ENCODE measurements at regions not wholly inside any gene's neighbourhood (a gene's known extent, or its start where the extent isn't known, plus 50 kb on each side); places are given as distances from the start of the nearest gene placed in this dataset.

- H3K4me3 ChIP-seq, result no peak overlapping the region
- POLR2A ChIA-PET, result no interaction called here
- FAIRE-seq, result no peak
- DNase-seq (ENCODE audit: low read depth in 1 of 2, low spot score in 1 of 2), result no peak
- ATAC-seq, result no peak
- no peak overlapping the region for H3K4me2 ChIP-seq
- peaks cover 11% of the 10 kb centered on the region; the same call in 1 of the 3 replicates for H3K9me3 ChIP-seq
- CTCF ChIA-PET, result no interaction called here
- no peak for TF ChIP-seq RNF2 (IDR thresholded peaks at IDR 0.05; ENCODE audit: borderline replicate concordance, low read depth)
- no peak for TF ChIP-seq CTCF (IDR thresholded peaks at IDR 0.05)
- no peak for TF ChIP-seq REST (IDR thresholded peaks at IDR 0.05)
- no peak for TF ChIP-seq CBX8 (IDR thresholded peaks at IDR 0.05)
- TF ChIP-seq RAD21 (conservative IDR thresholded peaks at IDR 0.05 in 1 of 2, IDR thresholded peaks at IDR 0.05 in 1 of 2), result no peak
- no peak for TF ChIP-seq ELK1 (IDR thresholded peaks at IDR 0.05; ENCODE audit: low read depth, low read length)
- no peak for TF ChIP-seq EHMT2 (IDR thresholded peaks at IDR 0.05; ENCODE audit: low read depth)
- TF ChIP-seq JUNB (IDR thresholded peaks at IDR 0.05), result no peak
- no peak for TF ChIP-seq PHF8 (IDR thresholded peaks at IDR 0.05; ENCODE audit: borderline replicate concordance, low read depth)
- TF ChIP-seq TP53 (CRISPR knock-in tag; IDR thresholded peaks at IDR 0.05), result no peak
- no peak for TF ChIP-seq NFE2L2 (conservative IDR thresholded peaks at IDR 0.05; ENCODE audit: low read length)
- TF ChIP-seq MYC (IDR thresholded peaks at IDR 0.05; ENCODE audit: borderline replicate concordance, low read length), result no peak
- TF ChIP-seq POLR2AphosphoS2 (conservative IDR thresholded peaks at IDR 0.05; ENCODE audit: low read length), result no peak
- TF ChIP-seq ESRRA (IDR thresholded peaks at IDR 0.05; ENCODE audit: borderline replicate concordance, low read length), result no peak
- TF ChIP-seq NR3C1 (IDR thresholded peaks at IDR 0.05), result no peak
- TF ChIP-seq KDM5A (IDR thresholded peaks at IDR 0.05), result no peak
- no peak for TF ChIP-seq SMC3 (IDR thresholded peaks at IDR 0.05)
- TF ChIP-seq JUN (IDR thresholded peaks at IDR 0.05), result no peak
- TF ChIP-seq HEYL (CRISPR knock-in tag; IDR thresholded peaks at IDR 0.05), result no peak
- no peak for TF ChIP-seq EHF (CRISPR knock-in tag; IDR thresholded peaks at IDR 0.05)
- H3K27ac ChIP-seq, result no peak overlapping the region
- H3K4me1 ChIP-seq, result no peaks in the 10 kb centered on the region
Observed at GRCh38 chr5:155676967-155677366, 650.0 kb upstream of the SGCD start.

GRCh38 chr5:155678371-155678770, 648.6 kb upstream of the SGCD start:
- no peak for TF ChIP-seq ZNF302 (CRISPR knock-in tag; IDR thresholded peaks at IDR 0.05)
- no peak for TF ChIP-seq NFE2L2 (conservative IDR thresholded peaks at IDR 0.05; ENCODE audit: low read length)
- TF ChIP-seq SMC3 (IDR thresholded peaks at IDR 0.05), result no peak
- TF ChIP-seq BHLHE40 (IDR thresholded peaks at IDR 0.05; ENCODE audit: low read depth, low read length), result no peak
- TF ChIP-seq ZSCAN20 (CRISPR knock-in tag; IDR thresholded peaks at IDR 0.05), result no peak
- TF ChIP-seq MAX (IDR thresholded peaks at IDR 0.05), result no peak
- no peak for TF ChIP-seq CHD4 (IDR thresholded peaks at IDR 0.05; ENCODE audit: borderline replicate concordance)
- no peak for TF ChIP-seq E2F6 (IDR thresholded peaks at IDR 0.05; ENCODE audit: borderline replicate concordance, low read depth)
- TF ChIP-seq POLR2AphosphoS2 (conservative IDR thresholded peaks at IDR 0.05; ENCODE audit: low read length), result no peak
- TF ChIP-seq SREBF2 (IDR thresholded peaks at IDR 0.05), result no peak
- no peak for TF ChIP-seq ELK1 (IDR thresholded peaks at IDR 0.05; ENCODE audit: low read depth, low read length)
- no peak for TF ChIP-seq TFCP2L1 (CRISPR knock-in tag; IDR thresholded peaks at IDR 0.05)
- TF ChIP-seq RFX5 (IDR thresholded peaks at IDR 0.05), result no peak
- no peak for TF ChIP-seq CBX8 (IDR thresholded peaks at IDR 0.05)
- TF ChIP-seq PHF8 (IDR thresholded peaks at IDR 0.05; ENCODE audit: borderline replicate concordance, low read depth), result no peak
- no peak for TF ChIP-seq JUN (IDR thresholded peaks at IDR 0.05)
- Histone ChIP-seq H3K4me1 (no peaks in the 10 kb centered on the region), H3K4me2 (no peak overlapping the region), H3K4me3 (no peak overlapping the region), H3K9me3 (peaks cover 11% of the 10 kb centered on the region; the same call in 1 of the 3 replicates), H3K27ac (no peak overlapping the region)
- ChIA-PET POLR2A (no interaction called here), CTCF (no interaction called here)
- 18% methylated on average over 2 of the region's 2 CpGs for WGBS (ENCODE audit: missing lambda C conversion rate)
- FAIRE-seq (no peak), ATAC-seq (no peak), DNase-seq (ENCODE audit: low read depth in 1 of 2, low spot score in 1 of 2) (no peak)

Data from A549 (cell line).